ENCODE measurements at regions not wholly inside any gene's neighbourhood (a gene's known extent, or its start where the extent isn't known, plus 50 kb on each side); places are given as distances from the start of the nearest gene placed in this dataset.
"Not testable (repeated sequence)": the region's sequence is repeated elsewhere in the genome, so short reads cannot be mapped to it uniquely, and the experiment has no call there.

DNA sequence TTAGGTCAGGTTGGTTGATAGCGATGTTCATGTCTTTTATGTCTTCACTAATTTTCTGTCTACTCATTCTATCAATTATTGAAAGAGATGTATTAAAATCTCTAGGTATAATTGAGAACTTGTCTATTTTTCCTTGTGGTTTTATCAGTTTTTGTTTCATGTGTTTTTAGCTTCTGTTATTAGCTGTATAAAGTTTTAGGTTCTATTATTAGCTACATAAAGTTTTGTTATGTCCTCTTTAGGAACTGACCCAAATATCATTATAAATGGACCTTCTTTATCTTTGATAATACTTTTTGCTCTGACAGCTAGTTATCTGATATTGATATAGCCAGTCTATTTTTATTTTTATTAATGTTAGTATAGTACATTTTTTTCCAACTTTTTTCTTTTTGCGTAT lies 92.4 kb upstream of the TMEM170B start:
- no peaks in the 10 kb centered on the region for H4K20me1 ChIP-seq (ENCODE audit: insufficient read depth, low read length)

DNA sequence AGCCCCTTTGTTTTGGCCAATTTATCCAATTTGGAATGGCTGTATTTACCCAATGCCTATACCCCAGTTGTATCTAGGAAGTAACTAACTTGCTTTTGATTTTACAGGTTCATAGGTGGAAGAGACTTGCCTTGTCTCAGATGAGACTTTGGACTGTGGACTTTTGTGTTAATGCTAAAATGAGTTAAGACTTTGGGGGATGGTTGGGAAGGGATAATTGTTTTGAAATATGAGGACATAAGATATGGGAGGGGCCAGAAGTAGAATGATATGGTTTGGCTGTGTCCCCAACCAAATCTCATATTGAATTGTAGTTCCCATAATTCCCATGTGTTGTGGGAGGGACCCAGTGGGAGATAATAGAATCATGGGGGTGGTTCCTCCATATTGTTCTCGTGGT lies 94.4 kb upstream of the TMEM170B start:
- not testable (repeated sequence) for H3K9me3 ChIP-seq (replicated peaks; ENCODE audit: insufficient read depth, low read length); H3K4me3 ChIP-seq (ENCODE audit: low read length); DNase-seq; H3K27ac ChIP-seq (ENCODE audit: low read length); H3K4me2 ChIP-seq (ENCODE audit: low read depth, low read length); H3K79me2 ChIP-seq (ENCODE audit: low read length); H3K36me3 ChIP-seq (replicated peaks; ENCODE audit: insufficient read depth, low read length); H3K27me3 ChIP-seq (replicated peaks; ENCODE audit: insufficient read depth, low read length); H4K20me1 ChIP-seq (ENCODE audit: insufficient read depth, low read length); H3K4me1 ChIP-seq (ENCODE audit: low read length); H3K9me2 ChIP-seq (replicated peaks; ENCODE audit: insufficient read depth, low read length); H3K9ac ChIP-seq (ENCODE audit: low read length); H2AFZ ChIP-seq (ENCODE audit: low read length)
- H3F3A ChIP-seq (ENCODE audit: insufficient read depth, low read length), result peaks cover 10% of the 10 kb centered on the region; the same call in 1 of the 2 replicates

More for the DNA sequence above, 92.4 kb upstream of the TMEM170B start:
- H3K36me3 ChIP-seq (replicated peaks; ENCODE audit: insufficient read depth, low read length), result no peaks in the 10 kb centered on the region
- no peak overlapping the region for H3K27ac ChIP-seq (ENCODE audit: low read length)
- DNase-seq, result no peak
- no peaks in the 10 kb centered on the region for H3K79me2 ChIP-seq (ENCODE audit: low read length)
- no peak for TF ChIP-seq EZH2 (optimal IDR thresholded peaks at IDR 0.05; ENCODE audit: low read depth, low read length)
- TF ChIP-seq EZH2phosphoT487 (IDR thresholded peaks at IDR 0.05; ENCODE audit: low read length), result no peak
- TF ChIP-seq, protein P1, sequence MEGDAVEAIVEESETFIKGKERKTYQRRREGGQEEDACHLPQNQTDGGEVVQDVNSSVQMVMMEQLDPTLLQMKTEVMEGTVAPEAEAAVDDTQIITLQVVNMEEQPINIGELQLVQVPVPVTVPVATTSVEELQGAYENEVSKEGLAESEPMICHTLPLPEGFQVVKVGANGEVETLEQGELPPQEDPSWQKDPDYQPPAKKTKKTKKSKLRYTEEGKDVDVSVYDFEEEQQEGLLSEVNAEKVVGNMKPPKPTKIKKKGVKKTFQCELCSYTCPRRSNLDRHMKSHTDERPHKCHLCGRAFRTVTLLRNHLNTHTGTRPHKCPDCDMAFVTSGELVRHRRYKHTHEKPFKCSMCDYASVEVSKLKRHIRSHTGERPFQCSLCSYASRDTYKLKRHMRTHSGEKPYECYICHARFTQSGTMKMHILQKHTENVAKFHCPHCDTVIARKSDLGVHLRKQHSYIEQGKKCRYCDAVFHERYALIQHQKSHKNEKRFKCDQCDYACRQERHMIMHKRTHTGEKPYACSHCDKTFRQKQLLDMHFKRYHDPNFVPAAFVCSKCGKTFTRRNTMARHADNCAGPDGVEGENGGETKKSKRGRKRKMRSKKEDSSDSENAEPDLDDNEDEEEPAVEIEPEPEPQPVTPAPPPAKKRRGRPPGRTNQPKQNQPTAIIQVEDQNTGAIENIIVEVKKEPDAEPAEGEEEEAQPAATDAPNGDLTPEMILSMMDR (IDR thresholded peaks at IDR 0.05; ENCODE audit: low read length), result no peak
- peaks cover 10% of the 10 kb centered on the region; the same call in 1 of the 2 replicates for H3F3A ChIP-seq (ENCODE audit: insufficient read depth, low read length)
- no peak overlapping the region for H3K4me3 ChIP-seq (ENCODE audit: low read length)
- peak overlapping the region; percentile 18; the same call in 1 of the 2 replicates for H3K4me2 ChIP-seq (ENCODE audit: low read depth, low read length)
- H3K9me3 ChIP-seq (replicated peaks; ENCODE audit: insufficient read depth, low read length), result no peaks in the 10 kb centered on the region
- H2AFZ ChIP-seq (ENCODE audit: low read length), result no peak overlapping the region
- H3K9me2 ChIP-seq (replicated peaks; ENCODE audit: insufficient read depth, low read length), result no peaks in the 10 kb centered on the region
- H3K9ac ChIP-seq (ENCODE audit: low read length), result no peak overlapping the region
- peaks cover 10% of the 10 kb centered on the region for H3K4me1 ChIP-seq (ENCODE audit: low read length)
- H3K27me3 ChIP-seq (replicated peaks; ENCODE audit: insufficient read depth, low read length), result no peaks in the 10 kb centered on the region

DNA sequence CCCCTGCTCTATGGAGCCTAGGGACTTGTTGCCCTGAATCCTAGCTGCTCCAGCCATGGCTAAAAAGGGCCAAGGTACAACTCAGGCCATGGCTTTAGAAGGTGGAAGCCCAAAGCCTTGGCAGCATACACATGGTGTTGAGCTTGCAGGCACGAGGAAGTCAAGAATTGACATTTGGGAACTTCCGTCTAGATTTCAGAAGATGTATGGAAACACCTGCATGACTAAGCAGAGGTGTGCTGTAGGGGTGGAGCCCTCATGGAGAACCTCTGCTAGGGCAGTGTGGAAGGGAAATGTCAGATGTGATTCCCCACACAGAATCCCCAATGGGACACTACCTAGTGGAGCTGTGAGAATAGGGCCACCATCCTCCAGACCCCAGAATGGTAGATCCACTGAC lies 95.1 kb upstream of the TMEM170B start:
- no peak for DNase-seq
- H3K9me3 ChIP-seq (replicated peaks; ENCODE audit: insufficient read depth, low read length), result no peaks in the 10 kb centered on the region
- H3K4me2 ChIP-seq (ENCODE audit: low read depth, low read length), result no peak overlapping the region
- no peaks in the 10 kb centered on the region for H3K79me2 ChIP-seq (ENCODE audit: low read length)
- H3K4me1 ChIP-seq (ENCODE audit: low read length), result peaks cover 10% of the 10 kb centered on the region
- H3K4me3 ChIP-seq (ENCODE audit: low read length), result no peak overlapping the region
- H3K36me3 ChIP-seq (replicated peaks; ENCODE audit: insufficient read depth, low read length), result no peaks in the 10 kb centered on the region
- peaks cover 10% of the 10 kb centered on the region; the same call in 1 of the 2 replicates for H3F3A ChIP-seq (ENCODE audit: insufficient read depth, low read length)
- H3K27me3 ChIP-seq (replicated peaks; ENCODE audit: insufficient read depth, low read length), result no peaks in the 10 kb centered on the region
- H2AFZ ChIP-seq (ENCODE audit: low read length), result no peak overlapping the region
- H4K20me1 ChIP-seq (ENCODE audit: insufficient read depth, low read length), result no peaks in the 10 kb centered on the region
- H3K9ac ChIP-seq (ENCODE audit: low read length), result no peak overlapping the region
- no peak overlapping the region for H3K27ac ChIP-seq (ENCODE audit: low read length)
- no peak for TF ChIP-seq EZH2 (optimal IDR thresholded peaks at IDR 0.05; ENCODE audit: low read depth, low read length)
- TF ChIP-seq, protein P1 (IDR thresholded peaks at IDR 0.05; ENCODE audit: low read length), result no peak
- TF ChIP-seq EZH2phosphoT487 (IDR thresholded peaks at IDR 0.05; ENCODE audit: low read length), result no peak
- no peaks in the 10 kb centered on the region for H3K9me2 ChIP-seq (replicated peaks; ENCODE audit: insufficient read depth, low read length)

DNA sequence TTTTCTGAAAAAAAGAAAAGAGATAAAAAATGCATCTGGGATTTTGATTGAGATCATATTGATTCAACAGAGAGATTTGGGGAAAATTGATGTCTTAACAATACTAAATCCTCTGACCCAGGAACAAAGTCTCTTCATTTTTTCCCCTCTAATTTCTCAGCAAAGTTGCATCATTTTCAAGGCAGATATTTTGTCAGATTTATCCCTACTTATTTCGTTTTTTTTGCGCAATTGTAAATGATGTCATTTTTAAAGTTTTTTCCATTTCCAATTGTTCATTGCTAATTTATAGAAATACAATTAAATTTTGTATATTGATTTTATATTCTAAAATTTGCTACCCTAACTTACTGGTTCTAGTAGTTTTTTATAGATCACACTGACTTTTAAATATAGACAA lies 97.7 kb upstream of the TMEM170B start:
- H3K27ac ChIP-seq (ENCODE audit: low read length), result no peak overlapping the region
- no peaks in the 10 kb centered on the region for H3K9me2 ChIP-seq (replicated peaks; ENCODE audit: insufficient read depth, low read length)
- no peak overlapping the region for H3K4me3 ChIP-seq (ENCODE audit: low read length)
- H3K36me3 ChIP-seq (replicated peaks; ENCODE audit: insufficient read depth, low read length), result no peaks in the 10 kb centered on the region
- no peak overlapping the region for H2AFZ ChIP-seq (ENCODE audit: low read length)
- H3K9me3 ChIP-seq (replicated peaks; ENCODE audit: insufficient read depth, low read length), result no peaks in the 10 kb centered on the region
- H3K27me3 ChIP-seq (replicated peaks; ENCODE audit: insufficient read depth, low read length), result no peaks in the 10 kb centered on the region
- no peaks in the 10 kb centered on the region for H3K79me2 ChIP-seq (ENCODE audit: low read length)
- peaks cover 7% of the 10 kb centered on the region; the same call in 1 of the 2 replicates for H3F3A ChIP-seq (ENCODE audit: insufficient read depth, low read length)
- peaks cover 5% of the 10 kb centered on the region for H3K4me1 ChIP-seq (ENCODE audit: low read length)
- no peaks in the 10 kb centered on the region for H4K20me1 ChIP-seq (ENCODE audit: insufficient read depth, low read length)
- H3K4me2 ChIP-seq (ENCODE audit: low read depth, low read length), result no peak overlapping the region
- no peak for TF ChIP-seq EZH2phosphoT487 (IDR thresholded peaks at IDR 0.05; ENCODE audit: low read length)
- TF ChIP-seq, protein P1 (IDR thresholded peaks at IDR 0.05; ENCODE audit: low read length), result no peak
- no peak for TF ChIP-seq EZH2 (optimal IDR thresholded peaks at IDR 0.05; ENCODE audit: low read depth, low read length)
- DNase-seq, result no peak
- H3K9ac ChIP-seq (ENCODE audit: low read length), result no peak overlapping the region
